ENCODE measurements at regions not wholly inside any gene's neighbourhood (a gene's known extent, or its start where the extent isn't known, plus 50 kb on each side); places are given as distances from the start of the nearest gene placed in this dataset.

GRCh38 chr6:121849477-121849876 lies 414.0 kb downstream of the GJA1 start:
- TF ChIP-seq, protein P1, sequence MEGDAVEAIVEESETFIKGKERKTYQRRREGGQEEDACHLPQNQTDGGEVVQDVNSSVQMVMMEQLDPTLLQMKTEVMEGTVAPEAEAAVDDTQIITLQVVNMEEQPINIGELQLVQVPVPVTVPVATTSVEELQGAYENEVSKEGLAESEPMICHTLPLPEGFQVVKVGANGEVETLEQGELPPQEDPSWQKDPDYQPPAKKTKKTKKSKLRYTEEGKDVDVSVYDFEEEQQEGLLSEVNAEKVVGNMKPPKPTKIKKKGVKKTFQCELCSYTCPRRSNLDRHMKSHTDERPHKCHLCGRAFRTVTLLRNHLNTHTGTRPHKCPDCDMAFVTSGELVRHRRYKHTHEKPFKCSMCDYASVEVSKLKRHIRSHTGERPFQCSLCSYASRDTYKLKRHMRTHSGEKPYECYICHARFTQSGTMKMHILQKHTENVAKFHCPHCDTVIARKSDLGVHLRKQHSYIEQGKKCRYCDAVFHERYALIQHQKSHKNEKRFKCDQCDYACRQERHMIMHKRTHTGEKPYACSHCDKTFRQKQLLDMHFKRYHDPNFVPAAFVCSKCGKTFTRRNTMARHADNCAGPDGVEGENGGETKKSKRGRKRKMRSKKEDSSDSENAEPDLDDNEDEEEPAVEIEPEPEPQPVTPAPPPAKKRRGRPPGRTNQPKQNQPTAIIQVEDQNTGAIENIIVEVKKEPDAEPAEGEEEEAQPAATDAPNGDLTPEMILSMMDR (tag by site-specific recombination; IDR thresholded peaks at IDR 0.05), result peak; percentile 34; the same call in 1 of the 2 replicates
- TF ChIP-seq ZBTB7A (tag by site-specific recombination; IDR thresholded peaks at IDR 0.05; ENCODE audit: low read depth) (no peak), TCF7L2 (IDR thresholded peaks at IDR 0.05; ENCODE audit: borderline replicate concordance, low read depth, low read length) (no peak), ZNF530 (tag by site-specific recombination; IDR thresholded peaks at IDR 0.05; ENCODE audit: low read depth) (no peak), ZNF658 (tag by site-specific recombination; IDR thresholded peaks at IDR 0.05) (no peak)
